H9 (cell line): ENCODE measurements at regions not wholly inside any gene's neighbourhood (a gene's known extent, or its start where the extent isn't known, plus 50 kb on each side); places are given as distances from the start of the nearest gene placed in this dataset.

Source experiments
- DNase-seq: peaks from one replicate; pipeline ENCODE4 v3.0.0-alpha.2; 2017
- H2AFZ ChIP-seq: one replicate; pipeline ENCODE4 v1.6.1; 2013; ENCODE audit warnings: mild to moderate bottlenecking, low read length, control low read depth, moderate library complexity
- H2AK5ac ChIP-seq: 2 replicates; pipeline ENCODE4 v1.6.1; 2013; ENCODE audit warnings: low read length, control low read depth, mixed read lengths; ENCODE audit not compliant: insufficient read length
- H2BK120ac ChIP-seq: one replicate; pipeline ENCODE4 v1.6.1; 2013; ENCODE audit warnings: low read depth, mild to moderate bottlenecking, low read length, control low read depth, inconsistent platforms; ENCODE audit not compliant: poor library complexity, severe bottlenecking
- H2BK12ac ChIP-seq: 2 replicates; pipeline ENCODE4 v1.6.1; 2013; ENCODE audit warnings: low read length, control low read depth, mixed read lengths, low read depth; ENCODE audit not compliant: insufficient read length
- H2BK15ac ChIP-seq: 2 replicates; pipeline ENCODE4 v1.6.1; 2013; ENCODE audit warnings: low read depth, low read length, control low read depth
- H2BK20ac ChIP-seq: one replicate; pipeline ENCODE4 v1.6.1; 2013; ENCODE audit warnings: low read depth, mild to moderate bottlenecking, low read length, control low read depth, inconsistent platforms; ENCODE audit not compliant: poor library complexity, severe bottlenecking
- H2BK5ac ChIP-seq: 2 replicates; pipeline ENCODE4 v1.6.1; 2013; ENCODE audit warnings: low read length, control low read depth, mixed read lengths; ENCODE audit not compliant: insufficient read length
- H3K14ac ChIP-seq: 2 replicates; pipeline ENCODE4 v1.6.1; 2013; ENCODE audit warnings: low read length, control low read depth; ENCODE audit not compliant: insufficient read depth
- H3K18ac ChIP-seq: 2 replicates; pipeline ENCODE4 v1.6.1; 2013; ENCODE audit warnings: low read depth, mild to moderate bottlenecking, mixed read lengths, low read length, control low read depth; ENCODE audit not compliant: insufficient read length
- H3K23ac ChIP-seq: 2 replicates; pipeline ENCODE4 v1.6.1; 2013; ENCODE audit warnings: low read length, control low read depth, mixed read lengths, low read depth; ENCODE audit not compliant: insufficient read length
- H3K23me2 ChIP-seq: 2 replicates; pipeline ENCODE4 v1.6.1; 2013; ENCODE audit warnings: low read depth, mild to moderate bottlenecking, mixed read lengths, low read length, control low read depth; ENCODE audit not compliant: insufficient read length, poor library complexity, severe bottlenecking
- H3K27ac ChIP-seq: 2 replicates; pipeline ENCODE4 v1.5.1; 2013; ENCODE audit warnings: low read length, control low read depth, mixed read lengths, low read depth; ENCODE audit not compliant: insufficient read length
- H3K27me3 ChIP-seq: 2 replicates; pipeline ENCODE4 v1.6.1; 2013; ENCODE audit warnings: low read length, control low read depth, inconsistent platforms; ENCODE audit not compliant: insufficient read depth
- H3K4ac ChIP-seq: 2 replicates; pipeline ENCODE4 v1.6.1; 2013; ENCODE audit warnings: low read depth, mild to moderate bottlenecking, control low read depth, inconsistent platforms, low read length, moderate library complexity
- H3K4me1 ChIP-seq: 2 replicates; pipeline ENCODE4 v1.6.1; 2013; ENCODE audit warnings: low read length, control low read depth, inconsistent platforms; ENCODE audit not compliant: insufficient read depth
- H3K4me2 ChIP-seq: 2 replicates; pipeline ENCODE4 v1.6.1; 2013; ENCODE audit warnings: low read length, control low read depth, mixed read lengths; ENCODE audit not compliant: insufficient read length, insufficient read depth
- H3K56ac ChIP-seq: 2 replicates; pipeline ENCODE4 v1.6.1; 2013; ENCODE audit warnings: low read depth, mild to moderate bottlenecking, mixed read lengths, low read length, control low read depth; ENCODE audit not compliant: insufficient read length
- H3K79me1 ChIP-seq: 2 replicates; pipeline ENCODE4 v1.6.1; 2013; ENCODE audit warnings: low read depth, mild to moderate bottlenecking, moderate library complexity, low read length, control low read depth, inconsistent platforms; ENCODE audit not compliant: insufficient read depth, poor library complexity, severe bottlenecking
- H3K79me2 ChIP-seq: 2 replicates; pipeline ENCODE4 v1.6.1; 2013; ENCODE audit warnings: low read length, control low read depth, inconsistent platforms; ENCODE audit not compliant: insufficient read depth
- H3K9ac ChIP-seq: 2 replicates; pipeline ENCODE4 v1.6.1; 2013; ENCODE audit warnings: low read length, control low read depth, mixed read lengths; ENCODE audit not compliant: insufficient read length; ENCODE audit errors: extremely low read depth
- H3K9me3 ChIP-seq: one replicate; pipeline ENCODE4 v1.6.1; 2013; ENCODE audit warnings: low read depth, low read length, inconsistent platforms; ENCODE audit not compliant: control insufficient read depth
- H3T11ph ChIP-seq: one replicate; pipeline ENCODE4 v1.6.1; 2013; ENCODE audit warnings: mild to moderate bottlenecking, low read length, control low read depth, inconsistent platforms
- H4K20me1 ChIP-seq: one replicate; pipeline ENCODE4 v1.6.1; 2013; ENCODE audit not compliant: control insufficient read depth, insufficient read length, insufficient read depth
- H4K5ac ChIP-seq: 2 replicates; pipeline ENCODE4 v1.6.1; 2013; ENCODE audit warnings: low read depth, mild to moderate bottlenecking, mixed read lengths, low read length, control low read depth; ENCODE audit not compliant: insufficient read length
- H4K8ac ChIP-seq: replicated peaks from 2 replicates; pipeline ENCODE4 v1.6.1; 2013; ENCODE audit warnings: low read length, control low read depth, mixed read lengths, low read depth; ENCODE audit not compliant: insufficient read length
- H4K91ac ChIP-seq: 2 replicates; pipeline ENCODE4 v1.6.1; 2013; ENCODE audit warnings: low read depth, mild to moderate bottlenecking, moderate library complexity, mixed read lengths, low read length, control low read depth; ENCODE audit not compliant: insufficient read length
- H3K27ac Mint-ChIP-seq, 3 experiments: 2 replicates in 2 of 3; 3 replicates in 1 of 3; pipeline ENCODE4 v1.8.0; 2020 to 2021; ENCODE audit warnings: mixed read lengths in 3 of 3, mild to moderate bottlenecking in 1 of 3, moderate library complexity in 1 of 3
- H3K27me3 Mint-ChIP-seq: 2 replicates; pipeline ENCODE4 v1.8.0; 2021; ENCODE audit warnings: low read depth, mild to moderate bottlenecking, moderate library complexity, mixed read lengths
- H3K36me3 Mint-ChIP-seq, 3 experiments: 2 replicates in 2 of 3; 3 replicates in 1 of 3; pipeline ENCODE4 v1.8.0; 2020 to 2021; ENCODE audit warnings: low read depth in 3 of 3, mixed read lengths in 3 of 3; ENCODE audit not compliant: insufficient read depth in 1 of 3
- H3K4me1 Mint-ChIP-seq, 2 experiments: 2 replicates each; pipeline ENCODE4 v1.8.0; 2020; ENCODE audit warnings: mixed read lengths in 2 of 2
- H3K4me3 Mint-ChIP-seq, 2 experiments: 2 replicates in 1 of 2; 3 replicates in 1 of 2; pipeline ENCODE4 v1.8.0; 2020 to 2021; ENCODE audit warnings: mild to moderate bottlenecking in 2 of 2, mixed read lengths in 2 of 2, moderate library complexity in 1 of 2
- H3K9me3 Mint-ChIP-seq, 2 experiments: 2 replicates in 1 of 2; 3 replicates in 1 of 2; pipeline ENCODE4 v1.8.0; 2020; ENCODE audit warnings: mild to moderate bottlenecking in 2 of 2, mixed read lengths in 2 of 2, moderate library complexity in 1 of 2
- WGBS: extraction: QIAGEN DNeasy Blood & Tissue Kit; methylation state at CpG from one replicate; pipeline ENCODE4 v1.1.7; 2013; ENCODE audit warnings: missing lambda C conversion rate, low lambda C conversion rate, mixed read lengths; ENCODE audit not compliant: insufficient read length; ENCODE audit errors: extremely low coverage; 5-methylcytosine and 5-hydroxymethylcytosine counted together
- TF ChIP-seq, protein P1 (sequence below): fragments of 200-600 bp; sonication (generic); conservative IDR thresholded peaks from 3 replicates; pipeline ENCODE4 v1.8.0; 2021; ENCODE audit warnings: antibody characterized with exemption, mild to moderate bottlenecking

DNA sequence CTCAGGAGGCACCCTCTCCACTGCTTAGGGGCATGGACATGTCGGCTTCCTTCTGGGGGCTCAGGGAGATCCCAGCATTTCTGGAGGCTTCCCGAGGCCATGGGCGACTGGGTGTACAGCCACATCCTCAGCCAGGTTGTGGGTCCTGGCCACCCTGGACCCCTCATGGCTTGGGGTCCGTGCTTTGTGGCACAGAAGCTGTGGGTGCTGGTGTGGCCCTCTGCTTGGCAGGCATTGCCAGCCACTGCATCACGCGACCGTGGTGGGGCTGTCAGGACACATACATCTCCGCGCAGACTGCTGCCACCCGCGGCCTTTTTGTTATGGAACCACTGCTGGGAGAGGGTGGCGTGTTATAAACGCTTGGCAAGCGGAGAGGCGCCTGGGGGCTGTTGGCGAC lies 1174.9 kb downstream of the BRD1 start:
- Histone ChIP-seq H3K4me2 (no peak overlapping the region), H4K20me1 (no peaks in the 10 kb centered on the region), H4K5ac (no peak overlapping the region), H3T11ph (no peak overlapping the region), H2BK15ac (no peak overlapping the region), H3K27me3 (no peaks in the 10 kb centered on the region), H3K27ac (no peak overlapping the region), H2BK12ac (no peak overlapping the region), H4K8ac (no peak overlapping the region), H4K91ac (no peak overlapping the region), H3K9ac (no peak overlapping the region), H2BK20ac (no peak overlapping the region), H2BK120ac (no peak overlapping the region), H3K4ac (no peak overlapping the region), H2AK5ac (no peak overlapping the region), H2BK5ac (no peak overlapping the region), H3K23me2 (no peaks in the 10 kb centered on the region), H3K9me3 (no peaks in the 10 kb centered on the region), H3K79me2 (no peaks in the 10 kb centered on the region), H3K4me1 (no peaks in the 10 kb centered on the region), H3K56ac (no peak overlapping the region), H3K23ac (no peak overlapping the region), H3K79me1 (no peaks in the 10 kb centered on the region), H3K14ac (no peak overlapping the region; the same call in 1 of the 2 replicates), H3K18ac (no peak overlapping the region), H2AFZ (no peak overlapping the region)
- Mint-ChIP-seq H3K4me1 (0 out of 4 replicates have a peak, but pooled peaks cover 0 to 7% of the 10 kb centered on the region in 2 experiments), H3K9me3 (peaks cover 0 to 2% of the 10 kb centered on the region in 2 experiments; a peak in 2 of 5 replicates), H3K36me3 (peaks cover 2 to 13% (median 11%) of the 10 kb centered on the region in 3 experiments; a peak in 6 of 7 replicates), H3K27me3 (no peaks in the 10 kb centered on the region), H3K4me3 (no peak overlapping the region), H3K27ac (no peak overlapping the region)
- no CpG with 5 or more reads among the region's 16 CpGs for WGBS
- TF ChIP-seq, protein P1, sequence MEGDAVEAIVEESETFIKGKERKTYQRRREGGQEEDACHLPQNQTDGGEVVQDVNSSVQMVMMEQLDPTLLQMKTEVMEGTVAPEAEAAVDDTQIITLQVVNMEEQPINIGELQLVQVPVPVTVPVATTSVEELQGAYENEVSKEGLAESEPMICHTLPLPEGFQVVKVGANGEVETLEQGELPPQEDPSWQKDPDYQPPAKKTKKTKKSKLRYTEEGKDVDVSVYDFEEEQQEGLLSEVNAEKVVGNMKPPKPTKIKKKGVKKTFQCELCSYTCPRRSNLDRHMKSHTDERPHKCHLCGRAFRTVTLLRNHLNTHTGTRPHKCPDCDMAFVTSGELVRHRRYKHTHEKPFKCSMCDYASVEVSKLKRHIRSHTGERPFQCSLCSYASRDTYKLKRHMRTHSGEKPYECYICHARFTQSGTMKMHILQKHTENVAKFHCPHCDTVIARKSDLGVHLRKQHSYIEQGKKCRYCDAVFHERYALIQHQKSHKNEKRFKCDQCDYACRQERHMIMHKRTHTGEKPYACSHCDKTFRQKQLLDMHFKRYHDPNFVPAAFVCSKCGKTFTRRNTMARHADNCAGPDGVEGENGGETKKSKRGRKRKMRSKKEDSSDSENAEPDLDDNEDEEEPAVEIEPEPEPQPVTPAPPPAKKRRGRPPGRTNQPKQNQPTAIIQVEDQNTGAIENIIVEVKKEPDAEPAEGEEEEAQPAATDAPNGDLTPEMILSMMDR = no peak
- DNase-seq = no peak
